ENCODE measurements at regions not wholly inside any gene's neighbourhood (a gene's known extent, or its start where the extent isn't known, plus 50 kb on each side); places are given as distances from the start of the nearest gene placed in this dataset.

GRCh38 chr4:29521281-29521680 is 1198.9 kb upstream of the PCDH7 start:
- no peak for DNase-seq

DNA sequence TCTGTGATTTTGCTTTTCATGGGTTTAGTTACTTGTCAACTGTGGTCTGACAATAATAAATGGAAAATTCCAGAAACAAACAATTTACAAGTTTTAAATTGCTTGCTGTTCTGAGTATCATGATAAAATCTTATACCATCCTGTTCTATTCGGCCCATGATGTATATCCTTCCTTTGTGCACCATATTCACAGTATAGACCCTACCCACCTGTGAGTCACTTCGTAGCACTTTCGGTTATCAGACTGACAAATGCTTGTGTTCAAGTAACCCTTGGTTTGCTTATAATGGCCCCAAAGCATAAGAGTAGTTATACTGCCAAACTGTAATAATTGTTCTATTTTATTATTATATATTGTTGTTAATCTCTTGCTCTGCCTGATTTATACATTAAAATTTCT is 1183.4 kb upstream of the PCDH7 start:
- no peak for DNase-seq

DNA sequence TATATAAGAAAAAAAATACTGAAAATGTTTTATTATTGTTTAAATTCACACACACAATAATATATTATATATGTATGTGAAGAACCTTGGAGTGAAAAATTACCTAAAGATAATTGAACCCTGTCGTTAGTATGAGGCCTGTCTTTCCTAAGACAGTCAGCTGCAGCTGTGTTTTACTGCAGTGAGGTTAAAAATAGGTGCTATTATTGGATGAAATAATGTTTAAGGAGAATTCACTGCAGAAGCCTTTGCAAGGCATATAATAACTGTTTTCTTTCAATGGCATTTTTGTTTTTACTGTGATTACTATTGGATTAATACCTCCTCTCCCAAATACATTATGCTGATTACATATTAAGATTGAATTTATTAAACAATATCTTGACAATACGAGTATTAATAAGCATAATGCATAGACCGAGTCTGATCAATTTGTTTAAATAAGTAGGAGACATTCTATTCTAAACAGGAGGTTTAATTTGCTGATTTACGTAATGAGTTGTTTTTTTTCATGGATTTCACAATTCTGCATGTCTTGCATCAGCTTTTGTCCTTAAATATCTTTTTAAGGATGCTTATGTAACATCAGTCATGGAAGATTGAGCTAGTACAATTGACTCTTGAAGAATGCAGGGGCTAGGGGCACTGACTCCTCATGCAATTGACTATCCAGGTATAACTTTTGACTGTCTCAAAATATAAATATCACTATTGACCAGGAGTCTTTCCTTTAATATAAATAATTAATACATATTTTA is 1181.1 kb upstream of the PCDH7 start:
- no peak for DNase-seq

DNA sequence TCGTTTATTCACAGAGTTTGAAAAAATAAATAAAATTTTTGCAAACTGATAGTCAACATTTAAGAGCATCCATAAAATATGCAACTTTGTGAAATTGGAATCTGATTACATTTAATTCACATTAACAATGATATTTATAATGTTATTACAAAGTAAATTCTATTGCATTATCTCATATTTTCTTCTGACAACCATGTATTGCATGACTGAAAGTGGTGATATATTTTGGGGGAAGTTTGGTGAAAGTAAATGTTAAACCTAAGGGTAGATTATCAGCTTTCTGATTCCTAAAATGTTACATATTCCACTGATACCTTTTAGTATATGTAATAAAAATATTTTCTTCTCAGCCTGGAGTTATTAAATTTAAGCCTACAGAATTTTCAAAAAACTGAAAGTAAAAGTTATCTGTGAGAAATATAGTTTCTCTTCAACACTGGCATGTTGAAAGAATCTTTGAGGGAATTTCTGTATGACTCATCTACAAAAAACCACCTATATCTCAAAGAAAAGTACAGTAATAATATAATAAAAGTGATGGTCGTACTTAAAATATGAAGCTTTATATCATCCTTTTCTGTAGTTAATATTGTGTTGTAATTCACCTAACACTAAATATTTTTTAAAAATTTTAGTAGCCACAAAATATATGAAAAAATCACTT is 1179.6 kb upstream of the PCDH7 start:
- DNase-seq = no peak

DNA sequence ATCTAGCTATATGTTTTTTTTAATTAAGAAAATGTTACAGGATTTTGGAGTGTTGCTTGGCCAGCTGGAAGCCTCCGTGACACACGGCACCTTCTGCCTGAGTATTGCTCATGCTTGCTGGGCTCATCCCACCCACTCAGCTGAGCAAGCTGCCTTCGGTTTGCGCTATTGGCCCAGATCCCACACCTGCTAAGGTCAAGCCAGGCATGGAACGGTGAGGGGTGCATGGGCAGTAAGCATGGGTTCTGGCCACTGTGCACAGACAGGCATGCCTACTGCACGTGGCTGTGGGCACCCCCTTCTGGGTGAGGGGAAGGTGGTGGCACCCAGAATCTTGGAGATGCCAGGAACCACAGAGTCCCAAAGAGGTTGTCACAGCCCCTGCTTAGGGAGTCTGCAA is 1178.4 kb upstream of the PCDH7 start:
- no peak for DNase-seq

GRCh38 chr4:29549342-29549741 is 1170.8 kb upstream of the PCDH7 start:
- DNase-seq = no peak

DNA sequence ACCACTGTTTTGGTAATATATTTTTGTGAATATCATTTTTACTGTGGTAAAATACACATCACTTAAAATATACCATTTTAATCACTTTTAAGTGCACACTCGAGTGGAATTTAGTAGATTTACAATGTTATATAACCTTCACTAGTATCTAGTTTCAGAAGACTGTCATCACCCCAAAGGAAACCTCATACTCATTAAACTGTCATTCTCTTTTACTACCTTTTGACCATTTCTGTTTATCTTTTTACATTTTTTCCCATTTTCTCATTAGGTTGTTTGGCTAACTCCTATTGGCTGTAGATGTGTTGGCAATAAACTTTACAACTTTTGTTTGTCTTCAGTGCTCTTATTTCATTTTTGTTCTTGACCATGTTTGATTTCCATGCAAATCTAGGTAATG is 1168.3 kb upstream of the PCDH7 start:
- DNase-seq = peak; percentile 52

DNA sequence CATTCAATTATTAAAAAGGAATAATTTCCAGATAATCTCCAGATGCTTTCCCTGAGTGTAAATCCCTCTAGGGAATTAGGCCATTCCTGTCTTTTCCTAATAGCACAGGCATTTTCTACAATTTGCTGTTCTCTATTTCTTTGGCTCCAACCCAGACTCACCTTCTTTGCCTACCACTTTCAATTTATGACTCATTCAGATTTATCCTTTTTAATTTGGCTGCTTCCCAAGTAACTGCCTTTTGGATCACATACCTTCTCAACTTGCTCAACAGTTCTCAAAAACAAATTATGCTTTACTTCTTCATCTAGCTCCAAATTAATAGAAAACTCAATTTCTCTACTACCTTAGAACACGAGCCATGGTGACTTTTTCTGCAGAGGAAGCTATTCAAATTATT is 1166.3 kb upstream of the PCDH7 start:
- no peak for DNase-seq

DNA sequence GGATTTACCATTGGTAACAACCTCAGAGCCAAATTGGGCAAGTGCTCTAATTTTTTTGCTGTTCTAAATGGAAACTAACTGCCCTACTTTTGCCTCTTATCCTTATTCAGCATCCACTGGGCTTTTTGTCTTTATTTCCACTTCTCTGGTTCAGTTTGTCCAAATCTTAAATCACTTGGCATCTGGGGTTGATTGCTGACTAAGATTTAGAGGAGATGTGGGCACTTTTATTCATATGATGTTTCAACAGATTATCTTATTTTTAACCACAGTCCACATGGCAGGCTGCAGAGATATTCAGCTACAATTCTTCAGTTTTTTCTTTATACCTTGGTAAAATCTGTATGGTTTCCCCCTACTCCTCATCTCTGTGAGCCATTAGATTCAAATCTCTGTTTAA is 1161.4 kb upstream of the PCDH7 start:
- no peak for DNase-seq

DNA sequence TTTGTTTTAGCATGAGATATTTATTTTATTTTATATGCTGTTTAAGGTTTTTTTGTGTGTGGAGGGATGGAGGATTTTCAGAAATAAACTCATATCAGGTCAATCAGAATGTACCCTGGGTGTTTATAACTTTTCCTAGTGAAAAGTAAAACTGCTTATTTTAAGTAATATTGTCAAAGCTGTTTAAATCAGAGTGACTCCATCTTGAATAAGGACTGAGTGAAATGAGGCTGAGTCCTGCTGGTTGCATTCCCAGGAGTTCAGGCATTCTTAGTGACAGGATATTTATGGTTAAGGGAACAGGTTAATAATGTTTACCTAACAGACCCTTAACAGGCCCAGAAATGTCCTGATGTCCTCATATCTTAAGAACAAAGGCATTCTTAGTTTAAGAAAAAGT is 1160.9 kb upstream of the PCDH7 start:
- no peak for DNase-seq

- DNase-seq = no peak
These were observed 1159.7 kb upstream of the PCDH7 start for GRCh38 chr4:29560452-29560851.

- no peak for DNase-seq
These were observed 1154.9 kb upstream of the PCDH7 start for GRCh38 chr4:29565256-29565655.

GRCh38 chr4:29566371-29566770 is 1153.8 kb upstream of the PCDH7 start:
- no peak for DNase-seq

- DNase-seq = no peak
These were observed 1148.8 kb upstream of the PCDH7 start for GRCh38 chr4:29571322-29571721.

GRCh38 chr4:29578329-29578728 is 1141.8 kb upstream of the PCDH7 start:
- no peak for DNase-seq

DNA sequence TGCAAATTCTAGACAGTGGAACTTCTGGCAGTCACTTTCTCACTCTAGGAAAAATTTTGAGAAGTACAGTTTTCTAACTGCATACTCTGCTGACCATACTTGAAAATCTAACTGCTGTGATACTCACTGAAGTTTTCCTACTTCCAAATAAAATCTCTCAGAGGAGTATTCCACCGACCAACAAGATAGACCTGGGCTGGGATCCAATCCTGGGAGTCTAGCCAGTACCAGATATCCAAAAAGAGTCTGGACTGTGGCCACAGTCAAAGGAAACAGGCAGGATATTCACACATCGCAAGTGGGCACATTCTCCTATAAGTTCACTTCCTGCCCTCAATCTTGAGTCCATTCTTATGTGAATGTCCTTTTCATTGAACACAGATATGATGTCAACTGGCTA is 1138.7 kb upstream of the PCDH7 start:
- no peak for DNase-seq

- DNase-seq = no peak
These were observed 1131.6 kb upstream of the PCDH7 start for GRCh38 chr4:29588617-29589016.

GRCh38 chr4:29596228-29596627 is 1123.9 kb upstream of the PCDH7 start:
- no peak for DNase-seq

- no peak for DNase-seq
These were observed 1101.0 kb upstream of the PCDH7 start for GRCh38 chr4:29619168-29619567.

DNA sequence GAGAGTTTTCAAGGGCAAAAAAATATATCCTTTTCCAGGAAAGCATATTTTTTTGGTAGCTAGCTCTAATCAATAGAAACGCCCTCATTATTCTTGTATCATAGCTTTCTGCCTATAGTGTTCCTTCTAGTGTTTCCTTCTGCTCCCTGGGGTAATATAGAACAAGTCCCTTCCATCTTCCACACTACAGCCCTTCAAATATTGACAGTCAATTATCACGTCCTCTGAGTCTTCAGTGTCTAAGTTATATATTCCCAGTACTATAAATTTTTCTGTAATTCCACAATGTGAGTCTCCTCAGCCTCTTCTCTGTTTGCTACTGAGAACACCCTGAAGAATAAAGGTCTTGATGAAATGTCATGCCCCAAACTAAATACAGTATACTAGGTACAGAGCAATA is 1088.0 kb upstream of the PCDH7 start:
- DNase-seq = no peak

GRCh38 chr4:29636961-29637360 is 1083.2 kb upstream of the PCDH7 start:
- no peak for DNase-seq

DNA sequence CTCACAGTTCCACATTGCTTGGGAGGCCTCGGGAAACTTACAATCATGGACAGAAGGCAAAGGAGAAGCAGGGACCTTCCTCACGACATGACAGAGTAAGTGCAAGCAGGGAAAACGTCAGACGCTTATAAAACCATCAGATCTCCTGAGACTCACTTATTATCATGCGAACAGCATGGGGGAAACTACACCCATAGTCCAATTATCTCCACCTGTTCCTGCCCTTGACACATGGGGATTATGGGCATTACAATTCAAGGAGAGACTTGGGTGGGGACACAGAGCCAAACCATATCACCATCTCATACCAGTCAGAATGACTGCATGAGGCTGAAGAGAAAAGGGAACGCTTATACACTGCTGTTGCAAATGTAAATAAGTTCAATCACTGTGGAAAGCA is 1066.9 kb upstream of the PCDH7 start:
- no peak for DNase-seq

- no peak for DNase-seq
These were observed 1039.5 kb upstream of the PCDH7 start for GRCh38 chr4:29680644-29681043.

DNA sequence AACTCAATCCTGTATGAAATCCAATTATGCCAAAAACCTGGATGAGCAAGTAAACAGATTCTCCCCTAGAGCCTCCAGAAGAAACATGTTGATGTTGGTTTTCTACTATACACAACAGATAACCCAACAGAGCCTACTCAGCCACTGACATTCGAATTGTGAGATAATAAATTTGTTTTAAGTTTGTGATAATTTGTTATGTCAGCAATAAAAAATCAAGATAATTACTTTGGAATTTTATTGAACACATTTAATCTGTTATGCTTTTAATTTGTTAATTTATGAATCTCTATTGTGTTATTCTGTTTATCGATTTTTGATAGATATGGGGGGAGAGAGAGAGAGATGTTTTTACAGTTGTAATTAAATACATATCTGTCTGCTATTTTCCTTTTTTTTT is 1016.1 kb upstream of the PCDH7 start:
- no peak for DNase-seq
